Stimulated activated naive CD8-positive, alpha-beta T cell treated with anti-CD3 and anti-CD28 coated beads, Interleukin-15, amount 100 ng/mL, for 72 hours (primary cell): ENCODE measurements at regions not wholly inside any gene's neighbourhood (a gene's known extent, or its start where the extent isn't known, plus 50 kb on each side); places are given as distances from the start of the nearest gene placed in this dataset.

ENCODE experiments used
- ATAC-seq: fragments of 150-1000 bp; cut with Tn5 transposase; 2 replicates; pipeline ENCODE4 v1.10.0; 2021; ENCODE audit warnings: mild to moderate bottlenecking, moderate library complexity
- DNase-seq, 2 donors: peaks; one replicate each; pipeline ENCODE4 v3.0.0; 2021 to 2022
- H3K27ac Mint-ChIP-seq, 2 donors: one replicate each; pipeline ENCODE4 v1.8.0; 2022; ENCODE audit warnings: mild to moderate bottlenecking in 2 of 2, mixed read lengths in 2 of 2, moderate library complexity in 2 of 2
- H3K27me3 Mint-ChIP-seq: one replicate; pipeline ENCODE4 v1.8.0; 2022; ENCODE audit warnings: mixed read lengths
- H3K4me1 Mint-ChIP-seq: one replicate; pipeline ENCODE4 v1.8.0; 2022; ENCODE audit warnings: mild to moderate bottlenecking, mixed read lengths
- H3K4me3 Mint-ChIP-seq, 2 donors: one replicate each; pipeline ENCODE4 v1.8.0; 2022; ENCODE audit warnings: mild to moderate bottlenecking in 2 of 2, mixed read lengths in 2 of 2, moderate library complexity in 1 of 2
- H3K9me3 Mint-ChIP-seq, 2 donors: one replicate each; pipeline ENCODE4 v1.8.0; 2022; ENCODE audit warnings: mixed read lengths in 2 of 2

DNA sequence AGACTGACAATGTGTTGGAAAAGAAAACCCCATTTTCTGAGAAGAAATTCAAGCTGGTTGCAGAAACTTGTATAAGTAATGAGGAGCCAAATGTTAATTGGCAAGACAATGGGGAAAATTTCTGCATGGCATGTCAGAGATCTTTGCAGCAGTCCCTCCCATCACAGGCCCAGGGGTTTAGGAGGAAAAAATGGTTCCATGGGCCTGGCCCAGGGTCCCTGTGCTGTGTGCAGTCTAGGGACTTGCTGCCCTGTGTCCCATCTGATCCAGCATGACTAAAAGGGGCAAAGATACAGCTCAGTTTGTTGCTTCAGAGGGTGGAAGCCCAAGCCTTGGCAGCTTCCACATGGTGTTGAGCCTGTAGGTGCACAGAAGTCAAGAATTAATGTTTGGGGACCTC lies 440.3 kb upstream of the TPK1 start:
- H3K4me3 Mint-ChIP-seq = no peak overlapping the region
- ATAC-seq (no peak), DNase-seq (no peak)
- H3K27ac Mint-ChIP-seq = no peak overlapping the region
- no peaks in the 10 kb centered on the region for H3K4me1 Mint-ChIP-seq
- H3K27me3 Mint-ChIP-seq = no peaks in the 10 kb centered on the region
- H3K9me3 Mint-ChIP-seq = peaks cover 18 to 49% of the 10 kb centered on the region in 2 donors

DNA sequence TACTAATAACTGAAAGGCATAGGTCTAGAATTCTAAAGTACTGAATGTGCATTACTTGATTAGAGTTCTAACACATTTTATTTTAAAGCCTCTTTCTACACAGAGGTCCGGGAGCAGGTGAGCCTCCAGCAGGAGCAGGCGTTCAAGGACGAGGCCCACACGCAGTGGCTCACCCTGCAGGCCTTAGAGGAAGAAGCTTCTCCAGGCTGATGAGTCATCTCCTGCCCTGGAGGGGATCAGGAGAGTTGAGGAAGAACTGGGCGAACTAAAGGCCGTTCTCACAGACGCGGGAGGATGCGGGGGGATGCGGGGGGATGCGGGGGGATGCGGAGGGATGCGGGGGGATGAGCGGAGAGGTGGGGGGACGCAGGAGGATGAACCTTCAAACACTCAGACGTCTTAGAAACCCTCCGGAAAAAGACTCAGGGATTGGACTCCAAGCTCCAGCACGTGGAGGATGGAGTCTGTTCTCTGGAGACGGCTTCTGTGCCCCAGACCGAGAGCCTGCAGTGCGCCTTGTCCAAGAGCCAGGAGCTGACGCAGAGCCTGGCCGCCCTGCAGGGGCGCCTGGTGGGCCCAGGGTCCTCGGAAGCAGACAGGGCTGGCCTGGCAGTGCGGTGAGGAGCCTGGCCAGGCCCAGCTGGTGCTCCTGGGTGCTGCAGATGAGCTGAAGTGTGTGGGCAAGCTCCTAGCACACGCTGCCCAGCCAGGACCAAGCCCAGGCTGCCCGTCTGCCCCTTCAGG lies 433.7 kb upstream of the TPK1 start:
- H3K4me3 Mint-ChIP-seq = no peak overlapping the region
- no peak overlapping the region for H3K27ac Mint-ChIP-seq
- ATAC-seq (no peak), DNase-seq (no peak)
- H3K9me3 Mint-ChIP-seq = peaks cover 0 to 14% of the 10 kb centered on the region in 2 donors
- H3K4me1 Mint-ChIP-seq = no peaks in the 10 kb centered on the region
- no peaks in the 10 kb centered on the region for H3K27me3 Mint-ChIP-seq

DNA sequence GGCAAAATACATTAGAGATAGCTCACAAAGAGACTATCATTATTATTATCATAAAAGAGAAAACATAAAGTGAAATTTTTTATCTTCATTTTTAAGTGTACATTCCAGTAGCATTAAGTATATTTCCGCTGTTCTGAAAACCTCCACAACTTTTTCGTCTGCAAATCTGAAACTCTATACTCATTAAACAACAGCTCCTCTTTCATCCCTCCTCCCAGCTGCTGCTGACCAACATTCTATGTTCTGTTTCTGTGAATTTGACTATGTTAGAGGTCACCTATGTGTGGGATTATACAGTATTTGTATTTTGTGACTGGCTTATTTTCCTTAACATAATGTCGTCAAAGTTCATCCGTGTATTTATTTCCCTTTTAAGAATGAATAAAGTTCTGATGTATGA lies 429.3 kb upstream of the TPK1 start:
- H3K27ac Mint-ChIP-seq = no peak overlapping the region
- no peak for ATAC-seq

DNA sequence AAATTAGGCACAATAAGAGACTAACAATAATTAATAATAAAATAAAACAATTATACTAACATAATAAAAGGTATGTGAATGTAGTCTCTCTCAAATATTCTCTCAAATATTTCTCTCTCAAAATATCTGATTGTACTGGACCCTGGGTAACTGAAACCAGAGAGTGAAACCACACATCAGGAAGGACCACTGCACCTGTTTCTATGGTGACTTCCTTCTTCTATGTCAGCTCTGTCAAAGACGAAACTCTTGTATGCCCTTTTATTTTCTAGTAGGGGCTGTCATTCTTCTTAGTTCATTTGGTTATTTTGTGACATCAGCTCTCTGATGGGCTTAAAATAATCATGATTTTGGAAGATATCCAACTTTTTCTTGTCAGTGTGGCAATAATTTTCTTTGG lies 428.0 kb upstream of the TPK1 start:
- peaks cover 0 to 7% of the 10 kb centered on the region in 2 donors for H3K9me3 Mint-ChIP-seq
- no peak for ATAC-seq
- H3K4me3 Mint-ChIP-seq = no peak overlapping the region

More for the DNA sequence above, 429.3 kb upstream of the TPK1 start:
- Mint-ChIP-seq H3K9me3 (peaks cover 0 to 7% of the 10 kb centered on the region in 2 donors), H3K27me3 (no peaks in the 10 kb centered on the region), H3K4me3 (no peak overlapping the region), H3K4me1 (no peaks in the 10 kb centered on the region)
- DNase-seq = no peak

DNA sequence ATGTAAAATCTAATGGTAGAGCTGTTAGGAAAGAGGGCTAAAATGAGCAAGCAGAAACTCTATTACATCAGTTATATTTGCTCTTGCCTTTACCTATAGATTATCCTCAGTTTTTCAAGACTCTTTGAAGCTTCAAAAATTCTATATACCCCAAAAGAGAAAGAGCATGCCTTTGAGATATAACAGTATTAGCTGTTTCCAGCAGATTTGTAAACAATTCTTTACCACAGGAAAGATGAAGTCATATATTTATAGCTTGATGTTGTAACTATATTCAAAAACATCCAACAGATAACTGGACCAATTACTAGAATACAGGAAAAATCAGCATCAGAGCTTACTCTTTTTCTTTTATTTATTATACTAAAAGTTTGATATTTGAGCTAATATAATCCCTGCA lies 416.2 kb upstream of the TPK1 start:
- no peak for ATAC-seq

More for the DNA sequence above, 428.0 kb upstream of the TPK1 start:
- DNase-seq = no peak
- no peaks in the 10 kb centered on the region for H3K4me1 Mint-ChIP-seq
- no peak overlapping the region for H3K27ac Mint-ChIP-seq
- no peaks in the 10 kb centered on the region for H3K27me3 Mint-ChIP-seq

DNA sequence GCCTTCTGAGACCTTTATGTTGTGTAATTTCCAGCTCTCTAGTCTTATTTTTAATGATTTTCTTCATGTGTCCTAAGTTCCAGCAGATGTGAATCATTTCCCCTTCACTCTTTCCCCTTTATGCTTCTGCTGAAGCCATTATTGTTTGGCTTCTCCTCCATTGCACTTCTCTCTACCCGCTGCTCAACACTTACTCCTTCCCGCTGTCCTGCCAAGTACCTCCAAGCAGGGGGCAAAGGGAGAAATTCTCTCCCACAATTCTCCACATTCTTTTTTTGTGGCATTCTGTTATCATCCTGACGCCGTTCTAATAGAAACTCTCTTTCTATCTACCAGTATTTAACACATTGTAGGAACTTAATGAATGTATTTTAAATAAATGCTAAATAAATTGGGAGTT lies 388.9 kb upstream of the TPK1 start:
- DNase-seq (no peak), ATAC-seq (no peak)
- Mint-ChIP-seq H3K4me1 (no peaks in the 10 kb centered on the region), H3K4me3 (no peak overlapping the region), H3K27me3 (no peaks in the 10 kb centered on the region), H3K9me3 (peaks cover 0 to 3% of the 10 kb centered on the region in 2 donors), H3K27ac (no peak overlapping the region)

More for the DNA sequence above, 416.2 kb upstream of the TPK1 start:
- DNase-seq = no peak
- Mint-ChIP-seq H3K9me3 (no peaks in the 10 kb centered on the region), H3K4me3 (no peak overlapping the region), H3K27ac (no peak overlapping the region), H3K27me3 (no peaks in the 10 kb centered on the region), H3K4me1 (no peaks in the 10 kb centered on the region)

DNA sequence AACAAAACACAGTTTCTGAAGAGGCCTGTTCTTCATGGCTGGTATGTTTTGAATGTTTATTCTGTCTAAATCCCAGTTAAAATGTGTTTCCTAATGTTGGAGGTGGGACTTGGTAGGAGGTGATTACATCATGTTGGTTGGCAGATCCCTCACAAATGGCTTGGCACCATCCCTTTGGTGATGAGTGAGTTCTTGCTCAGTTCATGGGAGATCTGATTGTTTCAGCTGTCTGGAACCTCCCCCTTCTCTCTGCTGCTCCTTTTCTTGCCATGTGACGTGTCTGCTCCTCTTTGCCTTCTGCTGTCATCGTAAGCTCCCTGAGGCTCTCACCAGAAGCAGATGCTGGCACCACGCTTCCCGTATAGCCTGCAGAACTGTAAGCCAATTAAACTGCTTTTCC lies 383.6 kb upstream of the TPK1 start:
- H3K27ac Mint-ChIP-seq = no peak overlapping the region
- no peak for ATAC-seq
- no peaks in the 10 kb centered on the region for H3K27me3 Mint-ChIP-seq
- no peak overlapping the region for H3K4me3 Mint-ChIP-seq
- no peak for DNase-seq
- H3K9me3 Mint-ChIP-seq = peaks cover 0 to 7% of the 10 kb centered on the region in 2 donors
- no peaks in the 10 kb centered on the region for H3K4me1 Mint-ChIP-seq

DNA sequence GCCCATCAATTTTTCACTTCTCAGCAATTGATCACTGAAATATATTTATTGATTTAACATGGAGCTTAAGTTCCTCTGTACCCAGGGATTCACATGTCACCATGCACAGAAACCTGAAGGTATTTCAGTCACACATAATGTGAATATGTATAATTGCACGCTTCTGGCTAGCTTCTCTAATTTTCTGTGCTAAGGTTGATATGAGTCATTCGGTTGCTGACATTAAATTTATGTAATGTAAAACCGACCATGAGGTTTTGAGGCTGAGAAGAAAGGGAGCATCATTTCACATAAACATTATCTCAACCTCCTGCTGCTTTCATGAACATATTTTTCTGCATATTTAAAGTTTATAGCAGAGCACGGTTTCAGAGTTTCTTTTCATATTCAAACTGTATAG lies 381.0 kb upstream of the TPK1 start:
- DNase-seq (no peak), ATAC-seq (no peak)
- H3K9me3 Mint-ChIP-seq = peaks cover 0 to 7% of the 10 kb centered on the region in 2 donors
- no peaks in the 10 kb centered on the region for H3K27me3 Mint-ChIP-seq
- no peaks in the 10 kb centered on the region for H3K4me1 Mint-ChIP-seq
- H3K4me3 Mint-ChIP-seq = no peak overlapping the region
- no peak overlapping the region for H3K27ac Mint-ChIP-seq

DNA sequence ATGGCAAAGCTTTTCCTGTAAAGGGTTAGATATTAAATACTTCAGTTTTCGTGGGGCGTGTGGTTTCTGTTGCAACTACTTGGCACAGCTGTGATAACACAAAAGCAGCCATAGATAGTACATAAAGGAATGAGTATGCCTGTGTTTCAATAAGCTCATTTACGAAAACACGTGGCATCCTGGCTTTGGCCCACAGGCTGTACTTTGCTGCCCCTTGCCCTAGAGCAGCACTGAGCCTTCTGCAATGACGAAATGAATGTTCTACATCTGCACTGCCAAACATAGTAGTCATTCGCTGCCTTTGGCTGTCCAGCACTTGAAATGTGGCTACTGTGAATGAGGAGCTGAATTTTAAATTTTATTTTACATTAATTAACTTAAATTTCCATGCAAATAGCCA lies 376.2 kb upstream of the TPK1 start:
- Mint-ChIP-seq H3K27ac (no peak overlapping the region), H3K4me1 (no peaks in the 10 kb centered on the region), H3K27me3 (no peaks in the 10 kb centered on the region), H3K4me3 (no peak overlapping the region), H3K9me3 (peaks cover 0 to 7% of the 10 kb centered on the region in 2 donors)
- DNase-seq (no peak), ATAC-seq (no peak)

DNA sequence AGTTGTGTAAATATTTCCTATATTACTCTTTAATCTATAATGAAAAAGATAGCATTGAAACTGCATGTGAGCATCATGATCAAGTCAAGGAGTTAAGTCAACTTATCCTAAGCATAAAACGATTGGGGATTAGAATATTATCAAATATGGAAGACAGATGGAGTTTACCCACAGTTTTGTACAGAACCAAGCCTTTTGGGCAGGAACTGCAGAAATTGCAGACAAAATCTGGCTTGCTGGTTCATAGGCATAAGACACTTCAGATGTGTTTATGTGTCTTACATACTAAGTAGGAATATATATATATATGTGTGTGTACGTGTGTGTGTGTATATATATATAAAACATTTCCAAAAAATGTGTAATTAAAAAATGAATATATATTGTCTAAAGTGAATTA lies 375.4 kb upstream of the TPK1 start:
- H3K9me3 Mint-ChIP-seq = peaks cover 0 to 6% of the 10 kb centered on the region in 2 donors
- H3K4me1 Mint-ChIP-seq = no peaks in the 10 kb centered on the region
- ATAC-seq (no peak), DNase-seq (no peak)
- no peak overlapping the region for H3K4me3 Mint-ChIP-seq
- no peak overlapping the region for H3K27ac Mint-ChIP-seq
- no peaks in the 10 kb centered on the region for H3K27me3 Mint-ChIP-seq

DNA sequence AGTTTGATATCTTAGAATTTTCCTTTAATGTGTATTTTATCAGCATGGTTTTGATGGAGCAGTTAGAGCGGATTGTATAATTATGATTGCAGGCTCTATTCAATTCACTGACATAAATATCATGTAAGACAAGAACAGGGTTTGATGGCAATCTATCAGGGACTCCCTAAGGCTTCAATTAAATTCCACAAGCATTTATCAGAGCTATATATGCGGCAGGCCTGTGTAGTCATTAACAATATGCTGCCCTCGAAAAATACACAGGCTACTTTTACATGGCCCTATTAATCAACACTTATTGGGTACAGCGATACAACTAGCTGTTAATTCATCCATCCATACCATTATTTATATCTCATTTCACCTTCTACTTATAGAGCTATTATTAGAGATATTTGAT lies 358.1 kb upstream of the TPK1 start:
- no peak overlapping the region for H3K27ac Mint-ChIP-seq
- H3K4me1 Mint-ChIP-seq = no peaks in the 10 kb centered on the region
- no peak overlapping the region for H3K4me3 Mint-ChIP-seq
- H3K9me3 Mint-ChIP-seq = no peaks in the 10 kb centered on the region
- no peaks in the 10 kb centered on the region for H3K27me3 Mint-ChIP-seq
- ATAC-seq = no peak
- no peak for DNase-seq

DNA sequence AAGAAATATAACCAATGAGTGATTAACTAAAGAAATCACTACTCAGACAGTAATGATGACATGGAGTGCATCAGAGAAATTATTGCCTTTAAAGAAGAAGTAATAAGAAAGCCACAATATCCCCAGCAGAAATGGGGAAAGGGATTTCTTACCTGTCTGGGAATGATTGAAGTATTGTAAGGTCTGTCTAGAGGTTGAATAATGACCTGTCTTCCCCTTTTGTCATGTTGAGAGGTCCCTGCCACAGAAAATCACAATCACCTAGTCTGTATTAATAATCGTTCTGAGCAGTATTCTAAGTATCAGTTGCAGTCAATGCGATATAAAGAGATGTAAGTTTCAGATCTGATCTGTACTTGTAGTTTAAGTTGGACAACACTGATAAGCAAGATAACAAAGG lies 349.1 kb upstream of the TPK1 start:
- H3K27ac Mint-ChIP-seq = no peak overlapping the region
- ATAC-seq (no peak), DNase-seq (no peak)
- H3K9me3 Mint-ChIP-seq = no peaks in the 10 kb centered on the region
- no peaks in the 10 kb centered on the region for H3K4me1 Mint-ChIP-seq
- no peak overlapping the region for H3K4me3 Mint-ChIP-seq
- no peaks in the 10 kb centered on the region for H3K27me3 Mint-ChIP-seq

DNA sequence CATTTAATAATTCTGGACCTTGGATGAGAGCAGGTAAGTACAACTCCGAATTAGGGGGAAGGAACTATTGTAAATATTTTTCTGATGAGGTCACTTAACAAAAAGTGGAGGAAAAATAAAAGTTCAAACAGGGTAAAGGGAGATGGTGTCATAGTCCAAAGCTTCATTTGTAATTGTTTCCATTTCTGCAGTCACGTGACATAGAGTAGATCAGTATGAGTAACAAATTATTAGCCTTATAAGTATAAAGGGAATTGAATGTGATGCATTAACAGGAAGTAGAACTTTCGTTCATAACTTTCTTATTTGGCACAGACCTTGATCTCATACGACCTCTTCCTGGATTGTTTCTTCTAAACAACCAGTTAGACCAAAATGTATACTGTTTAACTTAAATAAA lies 347.2 kb upstream of the TPK1 start:
- no peak overlapping the region for H3K4me3 Mint-ChIP-seq
- no peaks in the 10 kb centered on the region for H3K27me3 Mint-ChIP-seq
- ATAC-seq = no peak
- no peaks in the 10 kb centered on the region for H3K9me3 Mint-ChIP-seq
- no peak for DNase-seq
- H3K27ac Mint-ChIP-seq = no peak overlapping the region
- H3K4me1 Mint-ChIP-seq = no peaks in the 10 kb centered on the region

DNA sequence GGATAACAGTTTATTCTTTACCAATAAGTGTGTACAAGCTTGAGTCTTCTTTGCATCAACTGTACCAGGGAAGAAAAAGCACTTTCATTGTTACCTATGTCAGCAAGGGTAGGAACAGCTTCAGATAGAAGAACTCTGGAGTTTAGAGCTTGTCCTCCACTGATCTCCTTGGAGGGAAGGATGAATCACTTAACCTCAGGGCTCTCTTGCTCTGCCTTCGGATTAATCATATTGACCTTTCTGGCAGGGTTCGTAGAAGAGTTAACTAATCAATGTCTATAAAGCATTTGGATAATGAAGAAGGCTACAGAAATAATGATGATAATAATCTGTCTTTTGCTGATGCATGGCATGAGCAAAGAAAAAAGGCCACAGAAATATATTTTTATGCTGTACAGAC lies 339.5 kb upstream of the TPK1 start:
- H3K4me1 Mint-ChIP-seq = no peaks in the 10 kb centered on the region
- no peak overlapping the region for H3K4me3 Mint-ChIP-seq
- no peaks in the 10 kb centered on the region for H3K9me3 Mint-ChIP-seq
- DNase-seq (no peak), ATAC-seq (no peak)
- H3K27me3 Mint-ChIP-seq = no peaks in the 10 kb centered on the region
- H3K27ac Mint-ChIP-seq = no peak overlapping the region

DNA sequence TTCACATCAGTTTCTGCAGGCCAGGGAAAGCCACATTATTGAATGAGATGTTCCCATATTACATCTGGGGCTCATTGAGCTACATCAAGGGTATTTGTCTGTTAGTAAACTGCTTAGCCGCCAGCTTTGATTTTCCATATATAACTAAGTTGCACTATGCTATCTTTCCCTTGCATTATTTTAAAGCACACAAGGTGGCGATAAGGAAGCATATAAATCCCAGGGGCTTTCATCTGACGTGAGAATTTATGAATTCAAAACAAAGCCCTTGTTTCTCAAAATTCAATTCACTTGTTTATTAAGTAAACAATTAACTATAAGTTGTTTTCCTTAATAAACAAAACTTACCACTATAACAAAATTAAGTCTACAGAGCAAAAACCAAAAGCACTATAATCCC lies 334.1 kb upstream of the TPK1 start:
- DNase-seq (no peak), ATAC-seq (no peak)
- Mint-ChIP-seq H3K9me3 (no peaks in the 10 kb centered on the region), H3K27ac (no peak overlapping the region), H3K4me3 (no peak overlapping the region), H3K27me3 (peaks cover 10% of the 10 kb centered on the region), H3K4me1 (no peaks in the 10 kb centered on the region)

DNA sequence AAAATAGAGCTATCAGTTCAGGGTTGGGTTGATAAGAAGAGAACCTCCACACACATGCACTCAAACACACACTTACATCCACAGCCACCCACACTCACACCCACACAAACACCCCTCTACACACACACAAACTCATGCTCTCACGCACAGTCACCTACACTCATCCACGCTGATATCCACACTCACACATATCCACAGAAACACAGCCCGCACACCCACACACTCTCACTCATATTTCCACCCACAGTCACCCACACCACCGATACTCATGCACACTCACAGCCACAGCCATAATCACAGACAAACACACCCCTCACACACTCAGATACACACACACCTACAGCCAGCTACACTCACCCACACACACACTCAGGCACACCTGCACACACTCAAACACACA lies 333.0 kb upstream of the TPK1 start:
- H3K27ac Mint-ChIP-seq = no peak overlapping the region
- peaks cover 10% of the 10 kb centered on the region for H3K27me3 Mint-ChIP-seq
- no peak overlapping the region for H3K4me3 Mint-ChIP-seq
- DNase-seq (no peak), ATAC-seq (no peak)
- H3K4me1 Mint-ChIP-seq = no peaks in the 10 kb centered on the region
- H3K9me3 Mint-ChIP-seq = no peaks in the 10 kb centered on the region

DNA sequence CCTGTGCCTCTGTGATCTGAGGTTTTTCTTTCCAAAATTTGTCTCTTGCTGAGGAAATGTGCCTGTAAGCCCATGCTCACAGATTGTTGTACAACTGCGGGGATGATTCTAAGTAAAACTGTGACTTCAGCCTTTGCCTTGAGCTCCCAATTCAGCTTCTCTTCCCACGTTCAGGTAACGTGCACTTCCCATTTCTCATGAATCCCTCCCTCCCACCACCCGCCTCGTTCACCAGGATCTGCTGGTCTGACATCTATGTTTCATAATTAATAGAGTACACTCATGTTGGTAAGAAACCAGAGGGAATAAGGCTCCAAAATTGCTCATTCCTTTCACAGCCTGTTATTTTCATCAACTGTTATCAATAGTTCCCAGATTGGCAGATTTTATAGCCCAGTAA lies 332.6 kb upstream of the TPK1 start:
- DNase-seq = no peak
- Mint-ChIP-seq H3K27me3 (peaks cover 10% of the 10 kb centered on the region), H3K9me3 (no peaks in the 10 kb centered on the region), H3K4me3 (no peak overlapping the region), H3K27ac (no peak overlapping the region), H3K4me1 (no peaks in the 10 kb centered on the region)
- ATAC-seq = no peak
